ENCODE measurements at regions not wholly inside any gene's neighbourhood (a gene's known extent, or its start where the extent isn't known, plus 50 kb on each side); places are given as distances from the start of the nearest gene placed in this dataset.

DNA sequence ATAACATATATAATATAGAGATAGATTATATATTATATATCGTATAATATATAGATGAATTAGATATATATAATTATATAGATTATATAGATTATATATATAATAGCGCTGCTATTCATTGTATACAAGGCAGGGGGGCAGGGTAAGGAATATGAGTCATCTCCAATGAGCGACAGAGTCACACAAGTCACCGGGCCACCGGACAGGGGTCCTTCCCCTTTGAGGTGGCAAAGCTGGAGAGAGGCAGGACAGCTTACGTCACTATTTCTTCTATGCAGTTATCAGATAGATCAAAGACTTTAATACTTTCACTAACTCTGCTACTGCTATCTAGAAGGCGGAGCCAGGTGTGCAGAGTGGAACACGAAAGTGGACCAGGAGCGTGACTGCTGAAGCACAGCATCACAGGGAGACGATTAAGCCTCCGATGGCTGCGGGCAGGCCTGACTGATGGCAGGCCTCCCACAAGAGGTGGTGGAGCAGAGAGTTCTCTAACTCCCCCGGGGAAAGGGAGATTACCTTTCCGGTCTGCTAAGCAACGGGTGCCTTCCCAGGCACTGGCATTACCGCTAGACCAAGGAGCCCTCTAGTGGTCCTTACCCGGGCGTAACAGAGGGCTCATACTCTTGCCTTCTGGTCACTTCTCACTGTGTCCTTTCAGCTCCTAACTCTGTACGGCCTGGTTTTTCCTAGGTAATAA is 2154.7 kb downstream of the MRPL39 start (continued):
- TF ChIP-seq KDM5A (IDR thresholded peaks at IDR 0.05; ENCODE audit: low read length) (no peak), EZH2 (IDR thresholded peaks at IDR 0.05; ENCODE audit: low read depth, low read length, severe bottlenecking) (no peak), CBX8 (IDR thresholded peaks at IDR 0.05; ENCODE audit: borderline replicate concordance, low read depth, low read length) (no peak)
- TF ChIP-seq, protein P1, sequence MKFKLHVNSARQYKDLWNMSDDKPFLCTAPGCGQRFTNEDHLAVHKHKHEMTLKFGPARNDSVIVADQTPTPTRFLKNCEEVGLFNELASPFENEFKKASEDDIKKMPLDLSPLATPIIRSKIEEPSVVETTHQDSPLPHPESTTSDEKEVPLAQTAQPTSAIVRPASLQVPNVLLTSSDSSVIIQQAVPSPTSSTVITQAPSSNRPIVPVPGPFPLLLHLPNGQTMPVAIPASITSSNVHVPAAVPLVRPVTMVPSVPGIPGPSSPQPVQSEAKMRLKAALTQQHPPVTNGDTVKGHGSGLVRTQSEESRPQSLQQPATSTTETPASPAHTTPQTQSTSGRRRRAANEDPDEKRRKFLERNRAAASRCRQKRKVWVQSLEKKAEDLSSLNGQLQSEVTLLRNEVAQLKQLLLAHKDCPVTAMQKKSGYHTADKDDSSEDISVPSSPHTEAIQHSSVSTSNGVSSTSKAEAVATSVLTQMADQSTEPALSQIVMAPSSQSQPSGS (IDR thresholded peaks at IDR 0.05; ENCODE audit: low read length): no peak
